Mucosa of descending colon (tissue), 3 donors: ENCODE measurements at regions not wholly inside any gene's neighbourhood (a gene's known extent, or its start where the extent isn't known, plus 50 kb on each side); places are given as distances from the start of the nearest gene placed in this dataset.

Experiments used
- ATAC-seq: fragments of 200-7000 bp; cut with Tn5 transposase; one replicate; pipeline ENCODE4 v1.9.1; 2020; ENCODE audit warnings: mild to moderate bottlenecking, moderate library complexity
- DNase-seq, 3 donors: peaks; one replicate each; pipeline ENCODE4 v3.0.0-alpha.2; 2020
- H3K36me3 ChIP-seq: fragments of 200-600 bp; one replicate; pipeline ENCODE4 v1.8.0; 2021; ENCODE audit warnings: low read depth, mild to moderate bottlenecking
- H3K4me1 ChIP-seq: fragments of 200-600 bp; one replicate; pipeline ENCODE4 v1.8.0; 2021; ENCODE audit warnings: low read depth, mild to moderate bottlenecking
- H3K4me3 ChIP-seq: fragments of 200-600 bp; one replicate; pipeline ENCODE4 v1.8.0; 2021; ENCODE audit warnings: mild to moderate bottlenecking
- H3K9me3 ChIP-seq: fragments of 200-600 bp; one replicate; pipeline ENCODE4 v1.8.0; 2021; ENCODE audit warnings: mild to moderate bottlenecking
- CTCF ChIP-seq: fragments of 200-600 bp; IDR thresholded peaks from one replicate; pipeline ENCODE4 v1.8.0; 2022; ENCODE audit warnings: antibody characterized with exemption, mild to moderate bottlenecking
- intact Hi-C, 2 donors: fragments of 100-400 bp; cut with DNase I in 1 of 2; cut with micrococcal nuclease in 1 of 2; formaldehyde crosslinking; loops; one replicate each; pipeline versions ENCODE4 v1.11.0 to v1.11.1; 2022; cut with DNase I, micrococcal nuclease
- donor health status: DM: no; HTN: no; CAD: no; lungs with moderate emphysema.
- donor health status: DM: no; HTN: no; CAD: no.
- donor health status: DM: no; HTN: yes; CAD: no.

- H3K36me3 ChIP-seq = no peaks in the 10 kb centered on the region
- no peaks in the 10 kb centered on the region for H3K9me3 ChIP-seq
- H3K4me3 ChIP-seq = no peak overlapping the region
- ATAC-seq = no peak
- TF ChIP-seq CTCF = no peak
- no peaks in the 10 kb centered on the region for H3K4me1 ChIP-seq
- intact Hi-C loops = no loop called here
- no peak for DNase-seq
Observed at GRCh38 chr3:72186400-72186855, 401.5 kb upstream of the PROK2 start.

GRCh38 chr3:72185549-72186399 is 400.8 kb upstream of the PROK2 start:
- H3K4me1 ChIP-seq = no peaks in the 10 kb centered on the region
- H3K9me3 ChIP-seq = no peaks in the 10 kb centered on the region
- TF ChIP-seq CTCF = no peak
- DNase-seq = no peak
- H3K4me3 ChIP-seq = no peak overlapping the region
- H3K36me3 ChIP-seq = no peaks in the 10 kb centered on the region
- intact Hi-C loops = no loop called here
- no peak for ATAC-seq

- intact Hi-C loops = no loop called here
- ATAC-seq = no peak
Observed at GRCh38 chr3:72183489-72183888, 398.5 kb upstream of the PROK2 start.

GRCh38 chr3:72182206-72182605 is 397.3 kb upstream of the PROK2 start:
- Histone ChIP-seq H3K4me3 (no peak overlapping the region), H3K36me3 (no peaks in the 10 kb centered on the region), H3K4me1 (no peaks in the 10 kb centered on the region), H3K9me3 (no peaks in the 10 kb centered on the region)
- DNase-seq (no peak), ATAC-seq (no peak)
- TF ChIP-seq CTCF = no peak
- intact Hi-C loops = no loop called here

More at GRCh38 chr3:72183489-72183888, 398.5 kb upstream of the PROK2 start:
- Histone ChIP-seq H3K9me3 (no peaks in the 10 kb centered on the region), H3K4me3 (no peak overlapping the region), H3K4me1 (no peaks in the 10 kb centered on the region), H3K36me3 (no peaks in the 10 kb centered on the region)
- no peak for DNase-seq
- TF ChIP-seq CTCF = no peak

DNA sequence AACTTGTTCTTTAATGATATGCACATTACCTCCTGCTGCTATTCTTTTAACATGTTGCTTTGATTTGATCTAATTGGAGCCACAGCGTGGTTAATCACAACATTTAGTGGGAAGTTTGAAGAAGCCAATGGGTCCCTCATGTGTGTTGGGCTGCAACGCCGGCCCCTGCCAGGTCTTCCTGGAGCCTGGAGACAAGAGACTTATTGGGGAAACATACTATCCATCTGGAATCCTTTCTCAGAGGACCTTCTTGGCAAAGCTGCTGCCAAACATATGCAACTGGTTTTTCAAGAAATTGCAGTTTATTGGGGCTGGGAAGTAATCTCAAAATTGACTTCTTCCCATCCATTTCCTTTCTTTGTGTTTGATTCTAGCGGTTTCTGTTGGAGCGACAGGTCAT is 396.3 kb upstream of the PROK2 start:
- no peak overlapping the region for H3K4me3 ChIP-seq
- DNase-seq = no peak
- ATAC-seq = no peak

More for the DNA sequence above, 396.3 kb upstream of the PROK2 start:
- H3K4me1 ChIP-seq = no peaks in the 10 kb centered on the region
- no peaks in the 10 kb centered on the region for H3K9me3 ChIP-seq
- intact Hi-C loops = no loop called here
- no peaks in the 10 kb centered on the region for H3K36me3 ChIP-seq
- TF ChIP-seq CTCF = no peak
